ENCODE measurements at regions not wholly inside any gene's neighbourhood (a gene's known extent, or its start where the extent isn't known, plus 50 kb on each side); places are given as distances from the start of the nearest gene placed in this dataset.

- in situ Hi-C loops (cut with MboI; ENCODE audit: low pct_unique_long_range_greater_than_20kb, low sequenced_read_pairs, unreplicated experiment) = no loop called here
- TF ChIP-seq CTCF (IDR thresholded peaks at IDR 0.05; ENCODE audit: extremely low read depth, insufficient read depth, missing control alignments) = no peak
Measured at GRCh38 chr3:13158871-13159270, 85.6 kb upstream of the IQSEC1 start.

GRCh38 chr3:13158408-13158807 is 85.2 kb upstream of the IQSEC1 start:
- in situ Hi-C loops (cut with MboI; ENCODE audit: low pct_unique_long_range_greater_than_20kb, low sequenced_read_pairs, unreplicated experiment) = no loop called here
- no peak for DNase-seq (ENCODE audit: low spot score)
- no peak for TF ChIP-seq CTCF (IDR thresholded peaks at IDR 0.05; ENCODE audit: extremely low read depth, insufficient read depth, missing control alignments)

More at GRCh38 chr3:13158871-13159270, 85.6 kb upstream of the IQSEC1 start:
- DNase-seq (ENCODE audit: low spot score) = no peak

- no peak for DNase-seq (ENCODE audit: low spot score)
- in situ Hi-C loops (cut with MboI; ENCODE audit: low pct_unique_long_range_greater_than_20kb, low sequenced_read_pairs, unreplicated experiment) = no loop called here
- TF ChIP-seq CTCF (IDR thresholded peaks at IDR 0.05; ENCODE audit: extremely low read depth, insufficient read depth, missing control alignments) = no peak
Measured at GRCh38 chr3:13157986-13158385, 84.8 kb upstream of the IQSEC1 start.

- in situ Hi-C loops (cut with MboI; ENCODE audit: low pct_unique_long_range_greater_than_20kb, low sequenced_read_pairs, unreplicated experiment) = no loop called here
- no peak for DNase-seq (ENCODE audit: low spot score)
- TF ChIP-seq CTCF (IDR thresholded peaks at IDR 0.05; ENCODE audit: extremely low read depth, insufficient read depth, missing control alignments) = no peak
Measured at GRCh38 chr3:13152826-13153710, 79.8 kb upstream of the IQSEC1 start.

GRCh38 chr3:13150624-13151023 is 77.4 kb upstream of the IQSEC1 start:
- DNase-seq (ENCODE audit: low spot score) = no peak
- TF ChIP-seq CTCF (IDR thresholded peaks at IDR 0.05; ENCODE audit: extremely low read depth, insufficient read depth, missing control alignments) = no peak
- in situ Hi-C loops (cut with MboI; ENCODE audit: low pct_unique_long_range_greater_than_20kb, low sequenced_read_pairs, unreplicated experiment) = no loop called here

- TF ChIP-seq CTCF (IDR thresholded peaks at IDR 0.05; ENCODE audit: extremely low read depth, insufficient read depth, missing control alignments) = no peak
- in situ Hi-C loops (cut with MboI; ENCODE audit: low pct_unique_long_range_greater_than_20kb, low sequenced_read_pairs, unreplicated experiment) = no loop called here
Measured at GRCh38 chr3:13149330-13150108, 76.3 kb upstream of the IQSEC1 start.

More at GRCh38 chr3:13149330-13150108, 76.3 kb upstream of the IQSEC1 start:
- no peak for DNase-seq (ENCODE audit: low spot score)
